ENCODE measurements at regions not wholly inside any gene's neighbourhood (a gene's known extent, or its start where the extent isn't known, plus 50 kb on each side); places are given as distances from the start of the nearest gene placed in this dataset.

- TF ChIP-seq CTCF (IDR thresholded peaks at IDR 0.05 in 8 of 11, conservative IDR thresholded peaks at IDR 0.05 in 3 of 11) = no peak
- TF ChIP-seq POLR2A (IDR thresholded peaks at IDR 0.05) = no peak
Observed at GRCh38 chr10:107859065-107859464, 694.6 kb upstream of the SORCS1 start.

Data from spleen (tissue), 7 donors.